Erythroblast (primary cell): ENCODE measurements at regions not wholly inside any gene's neighbourhood (a gene's known extent, or its start where the extent isn't known, plus 50 kb on each side); places are given as distances from the start of the nearest gene placed in this dataset.

Experiments used
- GATA1 ChIP-seq: IDR thresholded peaks from 2 replicates; pipeline ENCODE4 v1.6.1; 2011; ENCODE audit warnings: low read depth, mild to moderate bottlenecking, control low read depth, low read length, moderate library complexity
- POLR2A ChIP-seq: IDR thresholded peaks from 2 replicates; pipeline ENCODE4 v1.6.1; 2011; ENCODE audit warnings: mild to moderate bottlenecking, low read length

DNA sequence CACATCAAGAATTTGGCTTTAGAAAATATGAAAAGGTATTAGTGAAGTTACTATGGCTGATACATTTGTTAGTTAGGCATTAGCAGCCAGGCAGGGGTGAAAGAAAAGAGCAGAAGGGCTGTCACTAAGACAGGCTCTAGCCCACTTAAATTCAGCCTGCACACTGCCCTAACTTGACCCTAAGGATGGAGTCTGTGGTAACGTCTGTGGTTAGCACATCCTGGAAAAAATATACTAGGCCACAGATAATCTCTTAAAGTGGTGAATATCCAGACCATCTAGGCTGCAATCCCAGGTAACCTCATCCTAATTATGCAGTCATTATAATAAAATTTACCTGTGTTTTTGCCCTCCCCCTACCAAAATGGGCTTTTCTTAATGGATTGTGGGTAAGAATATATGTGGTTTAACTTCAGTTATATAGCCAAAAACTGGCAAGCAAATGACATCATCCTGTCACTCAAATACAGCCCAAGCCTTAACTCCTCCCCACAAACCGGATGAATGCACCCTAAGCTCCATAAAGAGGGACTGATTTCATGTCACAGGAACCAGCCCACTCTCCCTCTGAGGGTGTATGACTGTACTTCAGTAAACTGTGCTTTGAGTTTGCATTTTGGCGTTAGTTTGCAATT is 440.9 kb downstream of the LRFN5 start:
- no peak for TF ChIP-seq POLR2A
- TF ChIP-seq GATA1 = no peak
